HUES48 (cell line): ENCODE measurements at regions not wholly inside any gene's neighbourhood (a gene's known extent, or its start where the extent isn't known, plus 50 kb on each side); places are given as distances from the start of the nearest gene placed in this dataset.
A peak's percentile ranks its signal among the peaks of the same experiment; 100 is the strongest.

ENCODE experiments used
- H3K27ac ChIP-seq: one replicate; pipeline ENCODE4 v1.7.0; 2013; ENCODE audit warnings: low read depth, low read length, inconsistent platforms
- H3K27me3 ChIP-seq: 2 replicates; pipeline ENCODE4 v1.6.1; 2013; ENCODE audit warnings: mild to moderate bottlenecking, low read length; ENCODE audit not compliant: control insufficient read depth, insufficient read depth
- H3K36me3 ChIP-seq: 2 replicates; pipeline ENCODE4 v1.6.1; 2013; ENCODE audit warnings: low read length; ENCODE audit not compliant: control insufficient read depth, insufficient read depth
- H3K4me1 ChIP-seq: 2 replicates; pipeline ENCODE4 v1.6.1; 2013; ENCODE audit warnings: mild to moderate bottlenecking, low read length; ENCODE audit not compliant: control insufficient read depth, insufficient read depth
- H3K4me3 ChIP-seq: 2 replicates; pipeline ENCODE4 v1.5.1; 2013; ENCODE audit warnings: mild to moderate bottlenecking, low read depth, low read length
- H3K9ac ChIP-seq: 2 replicates; pipeline ENCODE4 v1.6.1; 2013; ENCODE audit warnings: mild to moderate bottlenecking, low read depth, low read length, moderate library complexity
- H3K9me3 ChIP-seq: 2 replicates; pipeline ENCODE4 v1.6.1; 2013; ENCODE audit warnings: low read length; ENCODE audit not compliant: control insufficient read depth, insufficient read depth

GRCh38 chr2:201968050-201968449 is 65.6 kb upstream of the FZD7 start:
- no peak overlapping the region for H3K9ac ChIP-seq
- no peaks in the 10 kb centered on the region for H3K27me3 ChIP-seq
- peaks cover 27% of the 10 kb centered on the region for H3K4me1 ChIP-seq
- H3K4me3 ChIP-seq = no peak overlapping the region
- no peaks in the 10 kb centered on the region for H3K9me3 ChIP-seq
- peaks cover 28% of the 10 kb centered on the region; the same call in 1 of the 2 replicates for H3K36me3 ChIP-seq
- H3K27ac ChIP-seq = no peak overlapping the region

GRCh38 chr2:201968476-201968875 is 65.2 kb upstream of the FZD7 start:
- H3K27ac ChIP-seq = no peak overlapping the region
- no peaks in the 10 kb centered on the region for H3K27me3 ChIP-seq
- H3K9me3 ChIP-seq = no peaks in the 10 kb centered on the region
- no peak overlapping the region for H3K9ac ChIP-seq
- no peak overlapping the region for H3K4me3 ChIP-seq
- H3K36me3 ChIP-seq = peaks cover 28% of the 10 kb centered on the region; the same call in 1 of the 2 replicates
- H3K4me1 ChIP-seq = peaks cover 31% of the 10 kb centered on the region

- H3K36me3 ChIP-seq = peaks cover 28% of the 10 kb centered on the region; the same call in 1 of the 2 replicates
- H3K27ac ChIP-seq = peak overlapping the region; percentile 18
- no peak overlapping the region for H3K9ac ChIP-seq
- peaks cover 33% of the 10 kb centered on the region for H3K4me1 ChIP-seq
- H3K27me3 ChIP-seq = no peaks in the 10 kb centered on the region
- H3K4me3 ChIP-seq = no peak overlapping the region
- no peaks in the 10 kb centered on the region for H3K9me3 ChIP-seq
Observed at GRCh38 chr2:201969241-201969937, 64.3 kb upstream of the FZD7 start.

GRCh38 chr2:201969938-201970785 is 63.5 kb upstream of the FZD7 start:
- peak overlapping the region; percentile 48; the same call in 1 of the 2 replicates for H3K4me3 ChIP-seq
- H3K36me3 ChIP-seq = peaks cover 26% of the 10 kb centered on the region; the same call in 1 of the 2 replicates

GRCh38 chr2:201970786-201971108 is 62.9 kb upstream of the FZD7 start:
- H3K9ac ChIP-seq = no peak overlapping the region
- no peak overlapping the region for H3K27ac ChIP-seq
- H3K4me3 ChIP-seq = peak overlapping the region; percentile 48
- peaks cover 33% of the 10 kb centered on the region for H3K4me1 ChIP-seq
- no peaks in the 10 kb centered on the region for H3K9me3 ChIP-seq
- H3K36me3 ChIP-seq = peaks cover 26% of the 10 kb centered on the region; the same call in 1 of the 2 replicates
- H3K27me3 ChIP-seq = no peaks in the 10 kb centered on the region

More at GRCh38 chr2:201969938-201970785, 63.5 kb upstream of the FZD7 start:
- Histone ChIP-seq H3K9me3 (no peaks in the 10 kb centered on the region), H3K4me1 (peaks cover 33% of the 10 kb centered on the region), H3K27me3 (no peaks in the 10 kb centered on the region), H3K9ac (no peak overlapping the region), H3K27ac (peak overlapping the region; percentile 18)

GRCh38 chr2:201971531-201972228 is 62.0 kb upstream of the FZD7 start:
- peaks cover 23% of the 10 kb centered on the region; the same call in 1 of the 2 replicates for H3K36me3 ChIP-seq
- H3K4me3 ChIP-seq = peak overlapping the region; percentile 48
- no peaks in the 10 kb centered on the region for H3K9me3 ChIP-seq
- peak overlapping the region; percentile 90 for H3K27ac ChIP-seq
- peak overlapping the region; percentile 42 for H3K9ac ChIP-seq
- no peaks in the 10 kb centered on the region for H3K27me3 ChIP-seq
- peaks cover 35% of the 10 kb centered on the region for H3K4me1 ChIP-seq

GRCh38 chr2:201972621-201973255 is 60.9 kb upstream of the FZD7 start:
- peaks cover 23% of the 10 kb centered on the region; the same call in 1 of the 2 replicates for H3K36me3 ChIP-seq
- H3K9ac ChIP-seq = peak overlapping the region; percentile 42
- peak overlapping the region; percentile 48 for H3K4me3 ChIP-seq
- H3K9me3 ChIP-seq = no peaks in the 10 kb centered on the region
- peak overlapping the region; percentile 90 for H3K27ac ChIP-seq
- no peaks in the 10 kb centered on the region for H3K27me3 ChIP-seq
- peaks cover 45% of the 10 kb centered on the region for H3K4me1 ChIP-seq

GRCh38 chr2:201973305-201973928 is 60.2 kb upstream of the FZD7 start:
- Histone ChIP-seq H3K9me3 (no peaks in the 10 kb centered on the region), H3K4me1 (peaks cover 51% of the 10 kb centered on the region), H3K27me3 (no peaks in the 10 kb centered on the region), H3K9ac (peak overlapping the region; percentile 9), H3K4me3 (no peak overlapping the region), H3K27ac (peak overlapping the region; percentile 90), H3K36me3 (peaks cover 23% of the 10 kb centered on the region; the same call in 1 of the 2 replicates)

- H3K9ac ChIP-seq = no peak overlapping the region
- no peaks in the 10 kb centered on the region for H3K27me3 ChIP-seq
- H3K4me3 ChIP-seq = no peak overlapping the region
- peaks cover 17% of the 10 kb centered on the region; the same call in 1 of the 2 replicates for H3K36me3 ChIP-seq
- peaks cover 54% of the 10 kb centered on the region for H3K4me1 ChIP-seq
- no peak overlapping the region for H3K27ac ChIP-seq
- H3K9me3 ChIP-seq = no peaks in the 10 kb centered on the region
Observed at GRCh38 chr2:201974171-201975100, 59.2 kb upstream of the FZD7 start.
